Brain microvascular endothelial cell (primary cell): ENCODE measurements at regions not wholly inside any gene's neighbourhood (a gene's known extent, or its start where the extent isn't known, plus 50 kb on each side); places are given as distances from the start of the nearest gene placed in this dataset.
"Not testable (repeated sequence)": the region's sequence is repeated elsewhere in the genome, so short reads cannot be mapped to it uniquely, and the experiment has no call there.

Experiments used
- DNase-seq: peaks from one replicate; pipeline ENCODE4 v3.0.0-alpha.2; 2020
- H3K27ac ChIP-seq: fragments of 250-450 bp; sonication (Bioruptor Pico); 2 replicates; pipeline ENCODE4 v1.5.1; 2020; ENCODE audit warnings: mild to moderate bottlenecking, moderate library complexity
- H3K27me3 ChIP-seq: fragments of 250-450 bp; sonication (Bioruptor Pico); replicated peaks from 2 replicates; pipeline ENCODE4 v1.5.1; 2020; ENCODE audit warnings: mild to moderate bottlenecking
- H3K36me3 ChIP-seq: fragments of 250-450 bp; sonication (Bioruptor Pico); replicated peaks from 2 replicates; pipeline ENCODE4 v1.5.1; 2020; ENCODE audit warnings: mild to moderate bottlenecking
- H3K4me3 ChIP-seq: 2 replicates; pipeline ENCODE4 v1.5.1; 2011; ENCODE audit warnings: low read depth, mild to moderate bottlenecking, control low read depth, low read length, moderate library complexity
- CTCF ChIP-seq: IDR thresholded peaks from 2 replicates; pipeline ENCODE4 v1.5.1; 2011; ENCODE audit warnings: low read depth, mild to moderate bottlenecking, moderate library complexity, low read length, control low read depth, inconsistent platforms; ENCODE audit errors: missing control alignments
- in situ Hi-C: cut with HindIII; loops from 2 replicates; pipeline ENCODE4 v1.10.0; 2017; ENCODE audit warnings: low sequenced_read_pairs, low pct_ligation_motif_present

GRCh38 chr10:106025208-106025811 is 1139.2 kb downstream of the SORCS1 start:
- Histone ChIP-seq H3K27me3 (no peaks in the 10 kb centered on the region), H3K36me3 (no peaks in the 10 kb centered on the region), H3K27ac (no peak overlapping the region), H3K4me3 (no peak overlapping the region)
- in situ Hi-C loops, result no loop called here
- DNase-seq, result no peak
- no peak for TF ChIP-seq CTCF

DNA sequence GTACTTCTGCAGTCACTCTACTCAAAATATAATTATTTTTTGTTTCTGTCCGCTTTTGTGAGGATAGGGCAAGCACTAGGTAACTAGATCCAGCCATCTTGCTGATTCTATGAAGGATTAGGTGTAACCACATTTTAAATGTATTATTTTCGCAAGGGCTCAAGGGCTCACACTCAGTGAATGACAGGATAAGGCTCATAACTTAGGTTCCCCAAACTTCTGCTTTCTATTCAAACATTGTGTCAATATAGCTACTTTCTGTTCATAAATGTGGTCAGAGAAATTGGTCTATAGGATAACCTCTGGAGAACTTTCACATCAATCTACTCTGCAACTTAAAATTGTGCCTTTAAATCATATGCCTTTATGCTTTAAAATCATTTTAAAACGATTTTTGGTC is 1141.2 kb downstream of the SORCS1 start:
- no peaks in the 10 kb centered on the region for H3K27me3 ChIP-seq
- no peak overlapping the region for H3K4me3 ChIP-seq
- H3K36me3 ChIP-seq, result no peaks in the 10 kb centered on the region
- DNase-seq, result no peak
- in situ Hi-C loops, result no loop called here
- no peak for TF ChIP-seq CTCF
- H3K27ac ChIP-seq, result no peak overlapping the region

- in situ Hi-C loops, H3K27me3 ChIP-seq, DNase-seq, H3K36me3 ChIP-seq, H3K4me3 ChIP-seq, H3K27ac ChIP-seq: not testable (repeated sequence)
Measured at GRCh38 chr10:106019559-106019958, 1144.9 kb downstream of the SORCS1 start.

DNA sequence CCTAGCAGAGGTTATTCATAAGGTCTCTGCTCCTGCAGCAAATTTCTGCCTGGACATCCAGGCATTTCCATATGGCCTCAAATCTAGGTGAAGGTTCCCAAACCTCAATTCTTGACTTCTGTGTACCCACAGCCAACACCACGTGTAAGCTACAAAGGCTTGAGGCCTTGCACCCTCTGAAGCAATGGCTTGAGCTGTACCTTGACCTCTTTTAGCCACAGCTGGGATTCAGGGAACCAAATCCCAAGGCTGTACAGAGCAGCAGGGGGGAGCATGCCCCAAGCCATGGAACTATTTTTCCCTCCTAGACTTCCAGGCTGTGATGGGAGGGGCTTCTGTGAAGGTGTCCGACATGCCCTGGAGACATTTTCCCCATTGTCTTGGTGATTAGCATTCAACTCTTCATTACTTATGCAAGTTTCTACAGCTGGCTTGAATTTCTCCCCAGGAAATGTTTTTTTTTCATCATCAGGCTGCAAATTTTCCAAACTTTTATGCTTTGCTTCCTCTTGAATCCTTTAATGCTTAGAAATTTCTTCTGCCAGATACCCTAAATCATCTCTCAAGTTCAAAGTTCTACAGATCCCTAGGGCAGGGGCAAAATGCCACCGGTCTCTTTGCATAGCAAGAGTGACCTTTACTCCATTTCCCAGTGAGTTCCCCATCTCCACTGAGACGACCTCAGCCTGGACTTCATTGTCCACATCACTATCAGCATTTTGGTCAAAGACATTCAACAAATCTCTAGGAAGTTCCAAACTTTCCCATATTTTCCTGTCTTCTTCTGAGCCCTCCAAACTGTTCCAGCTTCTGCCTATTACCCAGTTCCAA is 1148.9 kb downstream of the SORCS1 start:
- H3K27ac ChIP-seq, DNase-seq, in situ Hi-C loops, H3K4me3 ChIP-seq, H3K36me3 ChIP-seq, H3K27me3 ChIP-seq: not testable (repeated sequence)

- in situ Hi-C loops, result no loop called here
Measured at GRCh38 chr10:106011250-106011649, 1153.3 kb downstream of the SORCS1 start.

DNA sequence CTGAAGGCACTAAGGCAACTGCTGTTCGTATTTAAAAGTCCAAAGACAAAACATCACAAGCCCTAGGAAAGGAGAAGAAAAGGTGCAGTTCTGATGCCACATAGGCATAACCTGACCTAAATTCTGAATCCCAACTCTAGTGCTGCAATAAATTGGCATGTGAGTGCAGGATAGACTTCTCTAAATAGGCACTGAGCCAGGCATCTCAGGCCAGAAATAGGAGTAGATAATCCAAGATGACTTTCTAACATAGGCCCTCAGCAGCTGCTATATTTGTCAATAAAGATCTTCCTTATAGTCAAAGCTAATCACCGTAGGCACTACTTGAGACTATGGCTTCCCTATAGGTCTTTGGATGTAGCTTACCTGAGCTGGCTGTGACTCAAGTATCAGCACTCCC is 1163.8 kb downstream of the SORCS1 start:
- no peak overlapping the region for H3K4me3 ChIP-seq
- DNase-seq, result no peak
- TF ChIP-seq CTCF, result no peak
- H3K27ac ChIP-seq, result no peak overlapping the region
- no peaks in the 10 kb centered on the region for H3K36me3 ChIP-seq
- in situ Hi-C loops, result no loop called here
- H3K27me3 ChIP-seq, result no peaks in the 10 kb centered on the region

More at GRCh38 chr10:106011250-106011649, 1153.3 kb downstream of the SORCS1 start:
- Histone ChIP-seq H3K36me3 (no peaks in the 10 kb centered on the region), H3K27me3 (no peaks in the 10 kb centered on the region), H3K27ac (no peak overlapping the region), H3K4me3 (no peak overlapping the region)
- no peak for TF ChIP-seq CTCF
- no peak for DNase-seq

GRCh38 chr10:105993609-105994008 is 1170.9 kb downstream of the SORCS1 start:
- in situ Hi-C loops, result no loop called here

More at GRCh38 chr10:105993609-105994008, 1170.9 kb downstream of the SORCS1 start:
- H3K27ac ChIP-seq, result no peak overlapping the region
- no peak for TF ChIP-seq CTCF
- no peaks in the 10 kb centered on the region for H3K36me3 ChIP-seq
- H3K4me3 ChIP-seq, result no peak overlapping the region
- no peak for DNase-seq
- H3K27me3 ChIP-seq, result no peaks in the 10 kb centered on the region
